Activated naive CD4-positive, alpha-beta T cell treated with anti-CD3 and anti-CD28 coated beads, Interleukin-2, amount 50 U/mL, for 72 hours (primary cell): ENCODE measurements at regions not wholly inside any gene's neighbourhood (a gene's known extent, or its start where the extent isn't known, plus 50 kb on each side); places are given as distances from the start of the nearest gene placed in this dataset.
"Not testable (repeated sequence)": the region's sequence is repeated elsewhere in the genome, so short reads cannot be mapped to it uniquely, and the experiment has no call there.

ENCODE experiments used
- ATAC-seq, 2 donors: fragments of 150-1000 bp; cut with Tn5 transposase; 2 replicates each; pipeline ENCODE4 v1.10.0; 2021; ENCODE audit warnings: mild to moderate bottlenecking in 2 of 2, moderate library complexity in 2 of 2
- DNase-seq, 2 donors: peaks; one replicate each; pipeline ENCODE4 v3.0.0; 2021 to 2022; ENCODE audit warnings: low spot score in 2 of 2
- H3K27ac Mint-ChIP-seq, 2 donors: one replicate each; pipeline ENCODE4 v1.8.0; 2022; ENCODE audit warnings: mild to moderate bottlenecking in 2 of 2, mixed read lengths in 2 of 2
- H3K36me3 Mint-ChIP-seq, 2 donors: one replicate each; pipeline ENCODE4 v1.8.0; 2022; ENCODE audit warnings: mixed read lengths in 2 of 2
- H3K9me3 Mint-ChIP-seq, 2 donors: one replicate each; pipeline ENCODE4 v1.8.0; 2022; ENCODE audit warnings: mixed read lengths in 2 of 2

DNA sequence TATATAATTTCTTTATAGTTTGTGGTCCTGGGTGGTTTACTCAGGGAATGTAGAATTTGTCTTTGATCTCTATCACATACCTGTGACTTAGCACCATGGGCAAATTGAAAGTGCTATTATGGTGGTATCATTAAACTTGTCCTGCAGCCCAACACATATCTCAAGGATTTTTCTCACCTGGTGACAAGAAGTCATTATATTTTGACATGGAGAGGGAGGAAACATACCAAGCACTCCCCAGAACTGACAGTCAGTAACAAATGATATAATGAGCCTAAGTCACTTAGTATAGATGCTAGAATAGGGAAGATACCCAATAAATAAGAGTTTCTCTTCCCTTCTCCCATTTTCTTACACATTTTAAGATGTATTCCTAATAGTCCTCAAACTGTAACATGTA, 805.5 kb upstream of the KIF2B start:
- ATAC-seq (no peak), DNase-seq (no peak)
- H3K27ac Mint-ChIP-seq: no peak overlapping the region
- H3K36me3 Mint-ChIP-seq: peaks cover 0 to 11% of the 10 kb centered on the region in 2 donors
- peaks cover 18 to 19% of the 10 kb centered on the region in 2 donors for H3K9me3 Mint-ChIP-seq

- Mint-ChIP-seq H3K36me3 (peaks cover 0 to 11% of the 10 kb centered on the region in 2 donors), H3K9me3 (peaks cover 20% of the 10 kb centered on the region in 2 donors), H3K27ac (no peak overlapping the region)
- ATAC-seq: no peak
- DNase-seq: no peak
These were observed 806.6 kb upstream of the KIF2B start for GRCh38 chr17:53016085-53016484.

- Mint-ChIP-seq H3K9me3 (peaks cover 7 to 15% of the 10 kb centered on the region in 2 donors), H3K27ac (no peak overlapping the region), H3K36me3 (no peaks in the 10 kb centered on the region)
- ATAC-seq: no peak
- DNase-seq: no peak
These were observed 810.4 kb upstream of the KIF2B start for GRCh38 chr17:53012364-53012763.

DNA sequence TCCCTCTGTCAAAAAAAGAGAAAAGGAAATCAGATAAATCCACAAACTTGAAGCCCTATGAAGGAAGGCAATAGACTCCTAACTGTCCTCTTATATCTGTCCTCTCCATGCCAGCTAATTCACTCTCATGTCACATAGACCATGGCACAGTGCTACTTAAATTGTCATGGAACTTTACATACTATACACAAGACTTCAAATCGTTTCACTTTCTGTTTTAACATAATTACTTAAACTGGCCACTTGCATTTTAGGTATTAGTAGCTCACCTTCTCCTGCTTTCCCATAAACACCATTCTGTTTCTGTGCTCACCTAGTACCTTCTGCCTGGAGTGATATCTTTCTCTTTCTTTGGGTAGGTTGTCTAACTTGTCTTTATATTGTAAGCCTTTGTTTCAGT, 816.7 kb upstream of the KIF2B start:
- H3K9me3 Mint-ChIP-seq: peaks cover 18 to 19% of the 10 kb centered on the region in 2 donors
- H3K36me3 Mint-ChIP-seq: no peaks in the 10 kb centered on the region
- ATAC-seq (no peak), DNase-seq (no peak)
- no peak overlapping the region for H3K27ac Mint-ChIP-seq

GRCh38 chr17:53004902-53005301, 817.8 kb upstream of the KIF2B start:
- no peak overlapping the region for H3K27ac Mint-ChIP-seq
- ATAC-seq (no peak), DNase-seq (no peak)
- no peaks in the 10 kb centered on the region for H3K36me3 Mint-ChIP-seq
- peaks cover 16 to 18% of the 10 kb centered on the region in 2 donors for H3K9me3 Mint-ChIP-seq

GRCh38 chr17:52995881-52996280, 826.8 kb upstream of the KIF2B start:
- Mint-ChIP-seq H3K36me3 (no peaks in the 10 kb centered on the region), H3K9me3 (peaks cover 19% of the 10 kb centered on the region in 2 donors), H3K27ac (no peak overlapping the region)
- DNase-seq: no peak
- ATAC-seq: no peak

GRCh38 chr17:52995147-52995546, 827.6 kb upstream of the KIF2B start:
- ATAC-seq (no peak), DNase-seq (no peak)
- Mint-ChIP-seq H3K9me3 (peaks cover 19% of the 10 kb centered on the region in 2 donors), H3K36me3 (no peaks in the 10 kb centered on the region), H3K27ac (no peak overlapping the region)

DNA sequence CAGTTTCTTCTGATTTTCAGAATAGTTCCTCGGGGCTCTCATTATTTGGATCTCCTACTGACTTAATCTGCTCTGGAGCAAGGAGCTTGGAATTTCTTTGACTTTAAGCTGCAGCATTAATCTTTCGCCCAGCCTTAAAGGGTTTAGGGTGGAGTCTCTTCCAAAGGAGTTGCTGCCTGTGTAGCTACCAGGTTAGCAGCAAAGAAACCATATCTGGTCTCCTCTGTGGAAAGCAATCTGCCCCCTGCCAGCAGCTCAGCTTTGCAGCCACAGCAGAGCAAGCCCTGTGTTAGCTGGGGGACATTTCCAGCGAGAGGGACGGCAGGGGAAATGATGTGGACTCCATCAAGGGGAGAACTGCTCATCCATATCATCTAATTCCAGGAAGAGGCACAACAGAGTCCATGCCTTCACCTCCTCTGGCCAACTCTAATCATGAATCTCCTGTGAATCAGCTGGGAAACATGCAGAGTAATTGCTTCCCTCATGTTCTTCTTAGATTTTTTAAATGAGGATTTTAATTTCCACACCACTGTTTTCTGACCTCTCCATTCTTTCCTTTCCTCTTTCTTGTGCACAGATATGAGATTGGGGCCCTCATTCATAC, 827.6 kb upstream of the CA10 start:
- no peak for DNase-seq
- Mint-ChIP-seq H3K9me3 (peaks cover 6 to 18% of the 10 kb centered on the region in 2 donors), H3K36me3 (peaks cover 0 to 4% of the 10 kb centered on the region in 2 donors), H3K27ac (no peak overlapping the region)
- ATAC-seq: no peak

DNA sequence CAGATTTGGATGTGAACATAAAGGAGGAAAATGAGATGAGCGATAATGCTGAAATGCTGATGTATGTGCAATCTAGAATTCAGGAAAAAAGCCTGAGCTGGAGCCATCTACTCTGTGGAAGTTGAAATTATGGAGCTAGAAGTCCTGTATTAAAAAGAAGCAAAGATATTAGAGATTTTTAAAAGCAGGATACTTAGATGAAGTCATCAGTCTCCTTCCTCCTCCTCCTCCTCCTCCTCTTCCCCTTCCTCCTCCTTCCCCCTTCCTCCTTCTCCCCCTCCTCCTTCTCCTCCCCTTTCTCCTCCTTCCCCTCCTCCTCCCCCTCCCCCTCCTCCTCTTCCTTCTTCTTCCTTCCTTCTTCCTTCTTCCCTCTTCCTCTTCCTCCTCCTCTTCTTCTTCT, 823.8 kb upstream of the CA10 start:
- no peak overlapping the region for H3K27ac Mint-ChIP-seq
- ATAC-seq (no peak), DNase-seq (no peak)
- peaks cover 6 to 14% of the 10 kb centered on the region in 2 donors for H3K9me3 Mint-ChIP-seq
- peaks cover 0 to 4% of the 10 kb centered on the region in 2 donors for H3K36me3 Mint-ChIP-seq

- H3K9me3 Mint-ChIP-seq: peaks cover under 1 to 6% of the 10 kb centered on the region in 2 donors
- no peak for ATAC-seq
These were observed 821.4 kb upstream of the CA10 start for GRCh38 chr17:52979921-52980320.

GRCh38 chr17:52965856-52966255, 807.3 kb upstream of the CA10 start:
- DNase-seq (no peak), ATAC-seq (no peak)
- no peak overlapping the region for H3K27ac Mint-ChIP-seq
- H3K36me3 Mint-ChIP-seq: peaks cover 0 to 13% of the 10 kb centered on the region in 2 donors
- peaks cover 27 to 29% of the 10 kb centered on the region in 2 donors for H3K9me3 Mint-ChIP-seq

More at GRCh38 chr17:52979921-52980320, 821.4 kb upstream of the CA10 start:
- H3K27ac Mint-ChIP-seq: no peak overlapping the region
- no peak for DNase-seq
- no peaks in the 10 kb centered on the region for H3K36me3 Mint-ChIP-seq

DNA sequence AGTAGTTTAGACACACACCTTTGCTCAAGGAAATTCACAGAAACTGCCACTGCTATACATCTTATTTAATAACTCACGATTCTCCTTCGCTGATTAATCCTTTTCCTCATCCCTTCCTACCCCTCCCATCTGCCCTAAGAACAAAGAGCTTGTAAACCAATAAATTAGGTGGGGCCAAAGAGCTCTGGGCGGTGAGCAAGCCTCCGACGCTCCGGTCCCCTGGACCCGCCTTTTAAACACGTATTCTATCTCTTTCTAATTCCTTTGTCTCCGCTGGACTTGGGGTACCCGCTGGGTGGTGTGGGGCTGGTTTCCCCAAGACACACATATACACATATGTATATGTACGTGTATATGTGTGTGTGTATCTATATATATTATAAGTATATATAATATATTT, 803.2 kb upstream of the CA10 start:
- not testable (repeated sequence) for ATAC-seq, H3K27ac Mint-ChIP-seq, DNase-seq, H3K36me3 Mint-ChIP-seq
- H3K9me3 Mint-ChIP-seq: peaks cover 16 to 27% of the 10 kb centered on the region in 2 donors

DNA sequence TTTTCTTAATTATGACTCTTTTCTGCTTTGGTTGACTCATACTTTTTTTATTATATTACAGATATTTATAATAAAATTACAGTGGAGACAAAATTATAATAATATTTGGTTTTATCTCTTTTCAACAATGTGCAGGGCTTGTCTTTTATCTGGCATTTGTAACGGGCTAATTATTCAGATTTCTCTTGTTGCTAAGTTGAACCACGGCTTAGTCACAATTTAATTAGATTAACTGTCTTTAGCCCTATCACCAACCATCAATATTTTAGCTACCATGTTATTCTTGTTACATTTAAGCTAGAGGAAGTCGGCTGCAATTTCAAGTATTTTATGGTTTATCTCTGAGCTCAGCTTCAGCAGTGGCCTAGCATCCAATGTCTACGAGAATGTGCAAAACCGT, 798.9 kb upstream of the CA10 start:
- DNase-seq: no peak
- peaks cover 9 to 11% of the 10 kb centered on the region in 2 donors for H3K9me3 Mint-ChIP-seq
- H3K36me3 Mint-ChIP-seq: peaks cover 0 to 5% of the 10 kb centered on the region in 2 donors
- no peak overlapping the region for H3K27ac Mint-ChIP-seq
- ATAC-seq: no peak

DNA sequence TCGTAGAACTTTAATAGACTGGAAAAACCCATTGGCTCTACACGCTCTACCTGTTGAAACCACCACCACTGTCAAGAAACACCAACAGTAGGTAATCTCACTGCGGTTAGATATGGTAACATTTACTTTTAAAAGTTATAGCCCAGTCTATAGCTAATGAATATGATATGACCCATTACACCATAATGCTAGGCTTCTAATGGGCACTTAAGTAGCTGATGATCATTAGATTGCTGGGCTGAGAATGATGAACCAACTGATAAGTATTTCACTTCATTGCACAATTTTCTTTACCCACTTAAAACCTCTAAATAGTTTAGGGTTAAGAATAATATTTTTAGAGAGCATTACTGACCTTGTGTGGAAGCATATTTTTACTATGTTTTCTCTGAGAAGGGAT, 788.9 kb upstream of the CA10 start:
- Mint-ChIP-seq H3K9me3 (peaks cover 11 to 16% of the 10 kb centered on the region in 2 donors), H3K27ac (no peak overlapping the region), H3K36me3 (no peaks in the 10 kb centered on the region)
- DNase-seq (no peak), ATAC-seq (no peak)

- H3K9me3 Mint-ChIP-seq: peaks cover 29 to 36% of the 10 kb centered on the region in 2 donors
- H3K27ac Mint-ChIP-seq: no peak overlapping the region
- ATAC-seq (no peak), DNase-seq (no peak)
- H3K36me3 Mint-ChIP-seq: peaks cover 0 to 12% of the 10 kb centered on the region in 2 donors
These were observed 780.2 kb upstream of the CA10 start for GRCh38 chr17:52938623-52939230.

- DNase-seq: no peak
- H3K27ac Mint-ChIP-seq: no peak overlapping the region
- no peak for ATAC-seq
- no peaks in the 10 kb centered on the region for H3K36me3 Mint-ChIP-seq
- peaks cover 9 to 23% of the 10 kb centered on the region in 2 donors for H3K9me3 Mint-ChIP-seq
These were observed 772.1 kb upstream of the CA10 start for GRCh38 chr17:52930581-52930980.

GRCh38 chr17:52930145-52930544, 771.6 kb upstream of the CA10 start:
- H3K27ac Mint-ChIP-seq: no peak overlapping the region
- peaks cover 9 to 19% of the 10 kb centered on the region in 2 donors for H3K9me3 Mint-ChIP-seq
- DNase-seq: no peak

DNA sequence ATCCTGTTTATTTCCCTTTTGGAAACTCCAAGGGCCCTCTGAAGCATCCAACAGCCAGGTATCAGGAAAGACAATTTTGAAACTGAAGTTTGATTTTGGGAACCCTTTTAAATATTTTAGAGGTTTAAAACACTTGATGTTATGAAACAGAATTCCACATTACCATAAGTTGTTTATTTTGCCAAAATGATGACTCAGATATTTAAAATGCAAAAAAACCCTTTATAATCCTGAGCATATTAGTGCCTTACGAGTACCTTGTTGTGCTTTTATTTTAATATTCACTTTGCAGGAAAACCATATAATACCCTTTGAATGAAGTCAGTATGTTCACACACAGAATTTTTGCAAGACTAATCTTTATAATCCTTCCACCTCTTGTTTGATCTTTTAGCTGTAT, 765.1 kb upstream of the CA10 start:
- no peak overlapping the region for H3K27ac Mint-ChIP-seq
- H3K9me3 Mint-ChIP-seq: peaks cover 3 to 5% of the 10 kb centered on the region in 2 donors
- ATAC-seq: no peak
- no peak for DNase-seq
- H3K36me3 Mint-ChIP-seq: no peaks in the 10 kb centered on the region

More at GRCh38 chr17:52930145-52930544, 771.6 kb upstream of the CA10 start:
- H3K36me3 Mint-ChIP-seq: no peaks in the 10 kb centered on the region
- ATAC-seq: no peak
